GM21367 (cell line): ENCODE measurements at regions not wholly inside any gene's neighbourhood (a gene's known extent, or its start where the extent isn't known, plus 50 kb on each side); places are given as distances from the start of the nearest gene placed in this dataset.

Experiments
- ATAC-seq: cut with Tn5 transposase; IDR thresholded peaks from one replicate; pipeline ENCODE4 v1.9.1; 2021; ENCODE audit not compliant: unreplicated experiment

GRCh38 chr12:91565246-91565645 lies 382.6 kb upstream of the DCN start:
- ATAC-seq: no peak

- no peak for ATAC-seq
Observed at GRCh38 chr12:91563011-91563765, 380.6 kb upstream of the DCN start.

GRCh38 chr12:91562476-91562875 lies 379.9 kb upstream of the DCN start:
- ATAC-seq: peak; percentile 85

- no peak for ATAC-seq
Observed at GRCh38 chr12:91561958-91562325, 379.3 kb upstream of the DCN start.

- no peak for ATAC-seq
Observed at GRCh38 chr12:91561301-91561957, 378.8 kb upstream of the DCN start.

- no peak for ATAC-seq
Observed at GRCh38 chr12:91556909-91557308, 374.3 kb upstream of the DCN start.

- ATAC-seq: no peak
Observed at GRCh38 chr12:91555436-91556415, 373.1 kb upstream of the DCN start.

GRCh38 chr12:91551927-91552326 lies 369.3 kb upstream of the DCN start:
- ATAC-seq: no peak

GRCh38 chr12:91551242-91551641 lies 368.6 kb upstream of the DCN start:
- ATAC-seq: no peak

- ATAC-seq: no peak
Observed at GRCh38 chr12:91542666-91543065, 360.0 kb upstream of the DCN start.

- no peak for ATAC-seq
Observed at GRCh38 chr12:91542067-91542466, 359.4 kb upstream of the DCN start.

GRCh38 chr12:91538418-91538817 lies 355.8 kb upstream of the DCN start:
- no peak for ATAC-seq

GRCh38 chr12:91533366-91533765 lies 350.7 kb upstream of the DCN start:
- ATAC-seq: no peak

GRCh38 chr12:91529829-91530228 lies 347.2 kb upstream of the DCN start:
- ATAC-seq: no peak

GRCh38 chr12:91523831-91524230 lies 341.2 kb upstream of the DCN start:
- no peak for ATAC-seq

GRCh38 chr12:91516695-91517047 lies 334.1 kb upstream of the DCN start:
- no peak for ATAC-seq

- no peak for ATAC-seq
Observed at GRCh38 chr12:91515944-91516694, 333.5 kb upstream of the DCN start.

GRCh38 chr12:91513313-91513712 lies 330.7 kb upstream of the DCN start:
- no peak for ATAC-seq

- ATAC-seq: no peak
Observed at GRCh38 chr12:91511795-91512420, 329.3 kb upstream of the DCN start.

GRCh38 chr12:91507754-91508153 lies 325.1 kb upstream of the DCN start:
- ATAC-seq: no peak
